ENCODE measurements at regions not wholly inside any gene's neighbourhood (a gene's known extent, or its start where the extent isn't known, plus 50 kb on each side); places are given as distances from the start of the nearest gene placed in this dataset.
A peak's percentile ranks its signal among the peaks of the same experiment; 100 is the strongest.

DNA sequence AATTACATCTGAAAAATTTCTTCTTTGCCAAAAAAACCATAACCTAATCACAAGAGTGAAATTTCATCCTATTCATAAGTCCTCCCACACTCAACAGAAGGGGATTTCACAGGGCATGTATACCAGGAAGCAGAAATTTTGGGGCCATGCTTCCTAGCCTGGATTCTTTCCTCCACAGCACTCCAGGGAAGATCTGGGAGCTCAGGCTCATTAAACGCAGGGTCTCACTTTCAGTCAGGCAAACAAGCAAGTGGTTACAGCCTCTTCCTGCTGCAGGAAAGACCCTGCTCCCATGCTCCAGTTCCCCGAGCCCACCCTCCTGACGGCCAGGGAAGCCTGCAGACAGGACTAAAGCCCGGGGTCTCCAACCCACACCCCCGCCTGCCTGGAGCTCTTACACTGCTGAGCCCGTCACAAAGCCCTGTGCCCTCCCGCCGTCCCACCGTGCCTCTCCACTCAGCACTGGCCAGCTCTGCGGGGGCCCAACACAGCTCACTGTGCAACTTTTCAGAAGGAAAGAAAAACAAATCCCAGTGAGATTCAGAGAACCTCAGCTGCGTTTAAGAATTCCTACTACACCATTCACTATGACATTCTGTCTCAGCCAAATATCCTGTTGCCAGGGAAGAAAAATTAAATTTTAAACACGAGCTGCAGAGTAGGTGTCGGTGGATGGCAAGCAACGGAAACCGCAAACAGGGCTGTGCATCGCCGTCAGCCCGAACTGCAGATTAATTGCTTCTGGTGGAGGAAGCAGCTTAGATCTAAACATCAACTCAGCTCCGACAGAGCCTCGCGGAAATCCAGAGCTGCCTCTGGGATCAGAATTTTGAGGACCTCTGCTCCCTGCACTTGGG is 106.7 kb upstream of the SFSWAP start:
- peak; percentile 31 for DNase-seq (ENCODE audit: extremely low spot score)
- POLR2A ChIA-PET = no interaction called here

DNA sequence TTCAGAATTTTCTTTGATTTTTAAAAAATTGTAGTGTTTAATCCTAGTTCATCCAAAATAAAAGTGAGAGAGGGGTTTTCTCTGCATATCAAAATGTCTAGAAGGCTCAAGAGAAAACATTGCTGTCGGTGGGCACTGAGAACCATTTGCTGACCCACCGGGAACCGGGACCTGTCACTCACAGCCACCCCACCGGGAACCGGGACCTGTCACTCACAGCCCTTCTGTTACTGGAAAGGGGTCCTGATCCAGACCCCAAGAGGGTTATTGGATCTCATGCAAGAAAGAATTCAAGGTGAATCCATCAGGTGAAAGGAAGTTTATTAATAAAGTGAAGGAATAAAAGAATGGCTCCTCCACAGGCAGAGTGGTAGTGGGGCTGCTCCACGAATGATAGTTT is 106.0 kb upstream of the SFSWAP start:
- TF ChIP-seq LEF1 (IDR thresholded peaks at IDR 0.05; ENCODE audit: borderline replicate concordance) = no peak
- TF ChIP-seq FOXA1 (IDR thresholded peaks at IDR 0.05) = no peak
- TF ChIP-seq PKNOX1 (IDR thresholded peaks at IDR 0.05) = peak; percentile 49; the same call in 1 of the 2 replicates
- TF ChIP-seq BHLHE40 (IDR thresholded peaks at IDR 0.05; ENCODE audit: borderline replicate concordance) = no peak
- CTCF ChIA-PET = no interaction called here
- no peak for DNase-seq (ENCODE audit: extremely low spot score)
- POLR2A ChIA-PET = no interaction called here

More for the DNA sequence above, 106.7 kb upstream of the SFSWAP start:
- TF ChIP-seq LEF1 (IDR thresholded peaks at IDR 0.05; ENCODE audit: borderline replicate concordance) = no peak
- no peak for TF ChIP-seq BHLHE40 (IDR thresholded peaks at IDR 0.05; ENCODE audit: borderline replicate concordance)
- TF ChIP-seq SP1 (IDR thresholded peaks at IDR 0.05) = no peak
- no peak for TF ChIP-seq L3MBTL2 (conservative IDR thresholded peaks at IDR 0.05)
- TF ChIP-seq PKNOX1 (IDR thresholded peaks at IDR 0.05) = no peak
- TF ChIP-seq TARDBP (IDR thresholded peaks at IDR 0.05) = no peak
- no peak for TF ChIP-seq FOXK2 (IDR thresholded peaks at IDR 0.05)
- no peak for TF ChIP-seq CTBP1 (IDR thresholded peaks at IDR 0.05; ENCODE audit: borderline replicate concordance)
- TF ChIP-seq HDGF (IDR thresholded peaks at IDR 0.05; ENCODE audit: borderline replicate concordance) = no peak
- no peak for TF ChIP-seq NFRKB (IDR thresholded peaks at IDR 0.05)
- TF ChIP-seq SUZ12 (IDR thresholded peaks at IDR 0.05) = no peak
- no peak for TF ChIP-seq ZNF384 (IDR thresholded peaks at IDR 0.05)
- no peak for TF ChIP-seq FOXM1 (IDR thresholded peaks at IDR 0.05; ENCODE audit: borderline replicate concordance)
- TF ChIP-seq FOXA1 (IDR thresholded peaks at IDR 0.05) = no peak
- no peak for TF ChIP-seq ARNT (IDR thresholded peaks at IDR 0.05)
- no peak for TF ChIP-seq ELF4 (IDR thresholded peaks at IDR 0.05)
- CTCF ChIA-PET = no interaction called here

- ChIA-PET CTCF (no interaction called here), POLR2A (no interaction called here)
- TF ChIP-seq LEF1 (IDR thresholded peaks at IDR 0.05; ENCODE audit: borderline replicate concordance) = no peak
- TF ChIP-seq PKNOX1 (IDR thresholded peaks at IDR 0.05) = no peak
- TF ChIP-seq TARDBP (IDR thresholded peaks at IDR 0.05) = no peak
- no peak for TF ChIP-seq HDGF (IDR thresholded peaks at IDR 0.05; ENCODE audit: borderline replicate concordance)
- no peak for TF ChIP-seq L3MBTL2 (conservative IDR thresholded peaks at IDR 0.05)
- no peak for TF ChIP-seq SUZ12 (IDR thresholded peaks at IDR 0.05)
- no peak for TF ChIP-seq FOXM1 (IDR thresholded peaks at IDR 0.05; ENCODE audit: borderline replicate concordance)
- TF ChIP-seq FOXA1 (IDR thresholded peaks at IDR 0.05) = no peak
- no peak for TF ChIP-seq ELF4 (IDR thresholded peaks at IDR 0.05)
- no peak for TF ChIP-seq ZNF384 (IDR thresholded peaks at IDR 0.05)
- TF ChIP-seq CTBP1 (IDR thresholded peaks at IDR 0.05; ENCODE audit: borderline replicate concordance) = no peak
- TF ChIP-seq BHLHE40 (IDR thresholded peaks at IDR 0.05; ENCODE audit: borderline replicate concordance) = no peak
- TF ChIP-seq NFRKB (IDR thresholded peaks at IDR 0.05) = no peak
- no peak for TF ChIP-seq FOXK2 (IDR thresholded peaks at IDR 0.05)
- no peak for TF ChIP-seq ARNT (IDR thresholded peaks at IDR 0.05)
- TF ChIP-seq SP1 (IDR thresholded peaks at IDR 0.05) = no peak
- no peak for DNase-seq (ENCODE audit: extremely low spot score)
Measured at GRCh38 chr12:131605304-131605829, 105.5 kb upstream of the SFSWAP start.

GRCh38 chr12:131606218-131606901 is 104.5 kb upstream of the SFSWAP start:
- TF ChIP-seq HDGF (IDR thresholded peaks at IDR 0.05; ENCODE audit: borderline replicate concordance) (no peak), FOXA1 (IDR thresholded peaks at IDR 0.05) (no peak), LEF1 (IDR thresholded peaks at IDR 0.05; ENCODE audit: borderline replicate concordance) (no peak), FOXK2 (IDR thresholded peaks at IDR 0.05) (no peak), PKNOX1 (IDR thresholded peaks at IDR 0.05) (no peak)
- CTCF ChIA-PET = interaction anchor here (0.7 kb wide), 1 partner anchor 10 kb away, joined by 3 read pairs; no protein-coding TSS in a partner anchor
- DNase-seq (ENCODE audit: extremely low spot score) = no peak
- POLR2A ChIA-PET = no interaction called here

- ChIA-PET POLR2A (no interaction called here), CTCF (no interaction called here)
- DNase-seq (ENCODE audit: extremely low spot score) = no peak
- TF ChIP-seq FOXM1 (IDR thresholded peaks at IDR 0.05; ENCODE audit: borderline replicate concordance) (no peak), PKNOX1 (IDR thresholded peaks at IDR 0.05) (no peak), NFRKB (IDR thresholded peaks at IDR 0.05) (no peak), ARNT (IDR thresholded peaks at IDR 0.05) (no peak), TARDBP (IDR thresholded peaks at IDR 0.05) (no peak), HDGF (IDR thresholded peaks at IDR 0.05; ENCODE audit: borderline replicate concordance) (no peak), SUZ12 (IDR thresholded peaks at IDR 0.05) (no peak), SP1 (IDR thresholded peaks at IDR 0.05) (no peak), LEF1 (IDR thresholded peaks at IDR 0.05; ENCODE audit: borderline replicate concordance) (no peak), BHLHE40 (IDR thresholded peaks at IDR 0.05; ENCODE audit: borderline replicate concordance) (no peak), FOXK2 (IDR thresholded peaks at IDR 0.05) (no peak), FOXA1 (IDR thresholded peaks at IDR 0.05) (no peak)
Measured at GRCh38 chr12:131607658-131608447, 103.0 kb upstream of the SFSWAP start.
